ENCODE measurements at regions not wholly inside any gene's neighbourhood (a gene's known extent, or its start where the extent isn't known, plus 50 kb on each side); places are given as distances from the start of the nearest gene placed in this dataset.
"Not testable (repeated sequence)": the region's sequence is repeated elsewhere in the genome, so short reads cannot be mapped to it uniquely, and the experiment has no call there.

DNA sequence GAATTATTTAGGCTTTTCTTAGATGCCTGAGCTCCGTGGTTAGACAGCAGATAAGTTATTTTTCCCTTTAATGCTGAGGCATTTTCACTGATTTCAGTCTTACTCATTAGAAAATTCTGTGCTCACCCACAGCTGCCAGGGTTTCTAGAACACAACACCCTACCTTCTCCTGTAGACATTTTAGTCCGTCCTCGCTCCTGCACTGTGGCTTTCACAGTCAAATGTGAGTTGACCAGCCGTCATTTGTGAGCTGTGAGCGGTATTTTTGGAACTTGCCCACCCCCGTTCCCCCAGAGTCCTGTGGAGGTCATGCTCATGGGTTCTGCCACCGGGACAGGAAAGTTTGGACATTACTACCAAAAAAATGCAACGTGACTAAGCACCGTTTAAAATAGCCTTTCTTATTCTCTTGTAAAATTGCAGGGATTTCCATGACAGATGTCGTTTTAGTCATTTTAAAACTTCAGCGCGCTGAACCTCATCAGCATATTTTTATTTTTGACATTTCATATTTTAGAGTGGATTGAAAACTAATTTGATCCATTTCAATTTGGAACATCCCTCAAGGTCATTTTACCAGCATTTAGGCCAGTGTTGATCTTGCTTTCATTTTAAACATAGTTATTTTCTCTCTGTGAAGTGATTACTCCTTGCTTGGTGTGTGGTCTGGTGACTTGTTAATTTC lies 249.6 kb upstream of the PLGLB2 start:
- not testable (repeated sequence) for DNase-seq (ENCODE audit: low spot score); ATAC-seq

DNA sequence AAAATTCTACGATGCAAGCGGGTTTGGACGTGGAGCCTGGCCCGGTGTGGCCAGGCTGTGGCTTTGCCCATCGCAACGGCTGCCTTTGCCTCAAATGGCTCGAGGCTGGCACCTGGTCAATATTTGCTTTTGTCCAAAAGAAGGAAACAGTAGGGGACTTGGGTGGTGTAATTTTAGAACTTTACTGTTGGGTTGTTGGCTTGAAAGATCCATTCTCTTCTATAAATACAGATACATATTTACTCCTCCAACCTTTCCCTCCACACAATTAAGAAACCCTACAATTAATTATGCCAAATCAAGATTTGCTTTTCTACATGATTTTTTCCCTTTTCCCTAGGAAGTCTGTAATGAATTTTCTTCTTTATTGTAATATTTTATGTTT lies 249.0 kb upstream of the PLGLB2 start:
- DNase-seq (ENCODE audit: low spot score) = not testable (repeated sequence)
- peak; percentile 48 for ATAC-seq

DNA sequence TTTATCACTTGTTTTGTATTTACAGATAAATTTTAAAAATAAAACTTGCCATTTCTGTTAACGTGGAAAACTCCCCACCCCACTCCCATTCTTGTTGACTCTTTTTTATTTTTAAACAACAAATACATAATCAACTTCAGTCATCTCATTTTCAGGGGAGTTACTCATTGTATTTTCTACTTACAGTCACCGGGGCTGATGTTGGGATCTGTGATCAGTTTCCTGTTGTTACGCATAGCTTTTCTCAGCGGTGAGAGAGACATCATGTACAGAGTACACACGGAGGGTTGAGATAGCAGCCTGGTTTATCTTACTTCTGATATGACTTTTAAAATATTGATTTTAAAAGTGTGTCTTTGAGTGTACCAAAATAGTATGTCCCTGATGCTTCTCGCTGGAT lies 248.0 kb upstream of the PLGLB2 start:
- ATAC-seq; DNase-seq (ENCODE audit: low spot score): not testable (repeated sequence)

DNA sequence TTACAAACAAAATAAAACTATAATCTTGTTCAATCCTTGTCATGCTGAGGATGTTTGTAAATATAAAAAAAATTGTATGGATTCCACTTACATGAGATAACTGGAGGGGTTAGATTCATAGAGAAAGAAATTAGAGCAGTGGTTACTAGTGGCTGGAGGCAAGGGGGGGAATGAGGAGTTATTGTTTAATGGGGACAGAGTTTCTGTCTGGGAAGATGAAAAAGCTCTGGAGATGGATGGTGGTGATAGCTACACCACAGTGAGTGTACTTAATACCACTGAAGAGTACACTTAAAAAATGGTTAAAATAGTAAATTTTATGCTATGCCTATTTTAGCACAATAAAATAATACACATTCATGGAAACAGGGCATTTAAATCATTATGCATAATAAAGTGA lies 247.5 kb upstream of the PLGLB2 start:
- not testable (repeated sequence) for ATAC-seq; DNase-seq (ENCODE audit: low spot score)

DNA sequence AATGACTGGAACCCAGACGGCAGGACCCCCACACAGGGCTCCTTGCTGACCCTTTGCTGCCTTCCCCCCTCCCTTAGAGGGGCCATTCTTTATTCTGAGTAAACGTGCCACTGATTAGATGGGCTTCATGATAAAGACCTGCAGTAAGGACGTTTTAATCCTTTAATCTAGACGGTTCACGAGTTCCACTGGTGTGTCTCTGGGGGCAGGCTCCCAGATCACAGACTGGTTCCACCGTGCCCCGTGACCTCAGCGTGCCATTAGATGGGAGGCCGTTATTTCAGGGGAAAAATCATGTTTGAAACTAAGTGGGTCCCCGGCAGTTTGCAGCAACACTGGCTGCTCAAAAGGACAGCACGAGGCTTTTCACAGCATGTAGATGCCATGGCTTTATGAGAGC lies 246.9 kb upstream of the PLGLB2 start:
- not testable (repeated sequence) for ATAC-seq; DNase-seq (ENCODE audit: low spot score)

DNA sequence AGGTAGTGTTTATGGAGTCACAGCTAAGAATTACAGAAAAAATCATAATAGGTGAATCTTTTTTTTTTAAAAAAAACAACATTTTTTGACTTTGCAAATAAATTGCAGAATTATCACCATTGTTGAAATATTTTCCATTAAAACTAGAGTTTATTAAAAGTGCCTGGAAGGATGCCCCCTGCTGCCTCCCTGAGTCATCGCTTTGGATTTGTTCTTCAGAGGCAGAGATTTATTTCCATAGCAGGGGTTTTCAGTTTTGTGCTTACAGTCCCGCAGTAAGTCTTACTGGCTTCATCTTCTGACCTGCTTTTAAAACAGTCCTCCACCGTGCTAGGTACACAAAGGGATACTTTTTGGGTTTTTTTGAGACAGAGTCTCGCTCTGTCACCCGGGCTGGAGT lies 244.9 kb upstream of the PLGLB2 start:
- not testable (repeated sequence) for ATAC-seq; DNase-seq (ENCODE audit: low spot score)

DNA sequence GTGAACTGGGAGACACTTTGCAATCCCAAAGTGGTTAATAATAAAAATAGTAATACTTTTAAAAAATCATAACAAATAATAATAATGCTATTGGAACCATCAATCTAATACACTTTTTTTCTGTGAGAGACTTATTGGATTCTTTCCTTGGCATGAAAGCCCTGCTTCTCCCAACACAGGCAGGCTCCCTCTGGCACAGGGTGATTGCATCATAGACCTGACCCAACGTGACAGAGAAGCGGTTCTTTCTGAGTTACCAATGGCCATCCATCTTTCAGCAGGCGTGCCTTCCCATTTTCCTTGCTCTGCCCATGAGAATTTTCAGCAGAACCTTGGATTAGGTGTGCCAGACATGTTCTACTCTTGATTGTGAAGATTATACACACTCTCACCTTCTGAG lies 242.6 kb upstream of the PLGLB2 start:
- DNase-seq (ENCODE audit: low spot score) = not testable (repeated sequence)
- ATAC-seq = peak; percentile 89

DNA sequence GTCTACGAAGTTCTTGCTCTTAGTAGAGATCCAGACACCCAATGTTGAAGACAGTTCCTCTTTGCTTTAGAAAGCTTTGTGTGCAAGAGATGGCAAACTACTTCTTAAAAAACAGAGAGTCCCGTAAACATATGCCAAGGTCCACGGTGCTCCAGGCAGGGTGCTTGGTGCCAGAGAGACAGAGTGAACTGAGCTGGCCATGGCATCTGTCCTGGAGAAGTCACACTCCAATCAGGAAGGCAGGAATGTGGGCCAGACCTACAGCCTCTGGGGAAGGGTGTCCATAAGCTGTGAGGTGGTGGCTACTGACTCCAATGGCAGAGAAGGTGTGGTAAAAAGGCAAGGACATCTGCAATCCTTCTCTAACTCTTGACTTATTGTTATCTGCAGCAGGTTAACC lies 242.0 kb upstream of the PLGLB2 start:
- peak; percentile 38 for ATAC-seq
- not testable (repeated sequence) for DNase-seq (ENCODE audit: low spot score)

DNA sequence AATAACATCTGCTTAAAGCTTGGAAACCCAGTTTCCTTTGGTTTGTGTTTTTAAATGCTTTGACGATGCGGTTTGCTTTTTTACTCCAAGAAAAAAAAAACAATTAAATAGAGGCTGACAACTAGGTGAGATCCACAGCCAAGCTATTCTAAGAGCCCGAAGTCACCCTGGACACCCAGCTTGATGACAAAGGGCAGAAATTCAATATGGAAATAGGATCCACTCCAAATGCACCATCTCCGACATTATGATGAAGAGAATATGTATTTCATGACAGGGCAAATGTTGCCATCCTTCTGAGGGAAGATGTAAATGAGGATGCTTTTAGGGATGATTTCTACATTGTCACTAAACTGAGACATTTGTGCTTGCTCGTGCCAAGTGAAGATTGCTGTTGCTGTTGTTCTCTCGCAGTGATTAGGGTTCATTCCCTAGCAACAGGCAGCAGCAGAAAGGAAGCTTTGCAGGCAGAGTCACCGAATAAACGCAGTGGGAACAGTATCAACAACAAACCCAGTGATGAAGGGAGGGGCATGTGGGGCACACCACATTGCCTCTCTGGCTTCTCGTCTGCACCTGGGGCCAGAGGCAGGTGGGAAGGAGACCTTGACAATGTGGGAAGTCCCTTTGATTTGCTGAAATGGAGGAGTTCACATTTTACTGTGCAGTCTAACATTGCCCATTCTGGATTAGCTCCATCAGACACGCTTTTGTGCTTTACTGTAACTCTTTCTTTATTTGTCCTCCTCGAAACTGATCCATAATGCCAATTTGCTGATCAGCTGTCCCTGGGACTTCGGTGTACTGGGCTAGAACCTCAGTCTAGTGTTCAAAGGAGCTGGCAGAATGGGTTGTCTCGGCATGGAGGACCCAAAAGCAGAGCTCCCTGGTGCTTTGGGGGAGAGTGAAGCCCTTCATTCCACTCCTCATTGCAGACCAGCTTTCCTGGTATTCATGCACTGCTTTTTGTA lies 240.2 kb upstream of the PLGLB2 start:
- DNase-seq (ENCODE audit: low spot score); ATAC-seq: not testable (repeated sequence)

DNA sequence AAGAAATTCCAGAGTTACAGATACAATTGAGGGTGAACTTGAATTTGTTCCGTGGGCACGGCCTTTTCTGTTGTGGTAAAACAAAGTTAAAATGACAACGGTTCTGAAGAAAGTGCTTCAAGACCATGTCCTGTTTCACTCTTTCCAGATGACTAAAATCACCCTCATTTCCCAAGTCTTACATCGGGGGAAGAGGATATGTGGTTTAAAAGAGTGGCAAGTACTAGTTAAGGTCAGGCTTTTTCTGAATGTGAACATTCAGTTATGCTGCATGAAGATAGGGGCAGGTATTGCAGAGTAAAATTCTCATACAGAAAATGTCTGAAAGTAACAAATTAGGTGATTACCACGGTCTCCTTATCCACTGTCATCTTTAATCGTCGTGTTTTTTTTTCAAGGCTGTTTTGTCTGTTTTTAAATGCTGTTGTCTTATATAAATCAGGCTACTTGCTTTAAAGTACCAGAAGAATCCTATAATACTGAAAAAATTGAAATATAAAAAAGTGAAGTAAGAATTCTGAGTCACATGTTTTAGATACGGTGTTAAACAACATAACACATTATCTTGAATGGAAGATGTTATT lies 236.6 kb upstream of the PLGLB2 start:
- DNase-seq (ENCODE audit: low spot score) = not testable (repeated sequence)

DNA sequence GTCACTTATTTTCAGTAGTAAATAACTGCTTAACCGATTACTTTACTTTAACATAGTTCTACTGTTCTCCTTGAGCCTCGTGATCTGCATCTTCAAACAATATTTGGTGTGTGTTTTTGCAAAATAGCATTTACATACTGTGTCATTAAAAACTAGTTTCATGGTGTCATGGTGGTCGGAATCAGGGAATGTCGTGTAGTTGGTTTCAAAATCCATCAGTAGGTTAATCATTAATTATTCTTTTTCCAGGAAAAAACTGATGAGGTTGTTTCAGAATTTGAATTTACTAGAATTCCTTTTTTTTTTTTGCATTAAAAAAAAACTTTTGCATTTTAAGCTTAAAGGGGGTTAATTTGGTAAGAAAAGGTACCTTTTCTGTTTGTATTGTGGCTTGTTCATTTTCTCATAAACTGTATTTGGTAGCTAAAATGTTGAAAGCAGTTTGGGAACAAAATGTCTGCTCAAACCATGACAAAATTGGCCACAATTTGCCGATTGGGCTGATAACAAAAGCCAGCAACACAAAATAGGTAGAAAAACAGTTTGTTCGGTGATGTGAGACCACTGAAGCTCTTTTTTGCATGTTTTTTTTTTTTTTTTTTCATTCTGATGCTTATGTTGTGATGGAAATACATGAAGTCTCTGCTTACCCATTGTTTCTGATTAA lies 234.9 kb upstream of the PLGLB2 start:
- peak; percentile 67 for ATAC-seq
- not testable (repeated sequence) for DNase-seq (ENCODE audit: low spot score)

More for the DNA sequence above, 236.6 kb upstream of the PLGLB2 start:
- ATAC-seq = not testable (repeated sequence)

DNA sequence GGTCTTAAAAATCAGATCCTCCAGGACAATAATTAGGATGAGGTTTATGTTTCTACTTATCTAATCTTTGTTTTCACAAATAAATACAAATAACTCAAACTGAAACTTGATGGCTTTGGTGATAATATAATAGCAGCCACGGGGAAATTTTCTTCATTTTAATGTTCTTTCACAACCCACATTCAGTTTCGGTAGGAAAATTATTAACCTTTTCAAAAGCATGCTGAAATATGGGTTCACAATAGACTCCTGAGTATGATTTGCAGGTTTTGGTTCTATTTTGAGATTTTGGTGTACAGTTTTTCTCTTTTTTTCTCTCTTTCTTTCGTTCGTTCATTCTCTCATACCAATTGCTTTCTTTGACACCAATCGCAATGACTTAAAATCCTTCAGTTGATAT lies 233.9 kb upstream of the PLGLB2 start:
- DNase-seq (ENCODE audit: low spot score); ATAC-seq: not testable (repeated sequence)

DNA sequence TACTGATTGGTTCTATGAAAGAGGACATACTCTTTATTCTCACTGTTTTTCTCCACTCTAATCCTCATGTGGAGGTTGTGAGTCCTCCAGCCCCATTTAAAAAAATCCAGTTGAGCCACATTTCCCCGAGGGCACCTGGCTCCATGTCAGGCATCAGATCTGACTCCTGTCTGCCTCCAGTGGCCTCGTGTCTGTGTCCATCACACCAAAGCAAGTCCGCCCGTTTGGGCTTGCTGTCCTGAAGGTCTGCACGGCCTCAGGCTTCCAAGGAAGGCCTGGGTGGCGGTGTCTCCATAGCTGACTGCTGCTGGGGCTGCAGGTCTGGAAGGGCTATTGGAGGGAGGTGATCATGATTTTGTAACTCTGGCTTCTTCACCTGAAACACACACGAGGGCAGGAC lies 233.4 kb upstream of the PLGLB2 start:
- peak; percentile 28 for ATAC-seq
- DNase-seq (ENCODE audit: low spot score) = not testable (repeated sequence)

DNA sequence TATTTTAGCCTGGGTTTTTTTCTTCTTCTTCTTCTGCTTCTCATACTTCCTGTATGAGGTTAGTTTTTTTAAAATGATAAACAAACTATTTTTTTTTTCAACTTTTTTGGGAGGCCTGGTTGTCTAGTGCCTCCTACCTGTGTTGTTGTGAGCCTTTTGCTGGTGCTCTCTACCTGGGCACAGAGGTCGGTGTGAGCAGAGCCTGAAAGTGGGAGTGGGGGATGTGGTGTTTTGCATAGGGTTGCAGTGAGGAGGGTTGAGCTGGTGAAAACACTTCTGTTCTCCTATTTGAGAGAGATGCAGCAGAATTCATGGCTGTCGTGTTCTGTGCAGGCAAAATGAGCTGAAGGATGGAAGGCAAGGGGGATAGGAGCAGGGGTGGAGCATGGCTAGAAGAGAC lies 232.7 kb upstream of the PLGLB2 start:
- ATAC-seq; DNase-seq (ENCODE audit: low spot score): not testable (repeated sequence)

DNA sequence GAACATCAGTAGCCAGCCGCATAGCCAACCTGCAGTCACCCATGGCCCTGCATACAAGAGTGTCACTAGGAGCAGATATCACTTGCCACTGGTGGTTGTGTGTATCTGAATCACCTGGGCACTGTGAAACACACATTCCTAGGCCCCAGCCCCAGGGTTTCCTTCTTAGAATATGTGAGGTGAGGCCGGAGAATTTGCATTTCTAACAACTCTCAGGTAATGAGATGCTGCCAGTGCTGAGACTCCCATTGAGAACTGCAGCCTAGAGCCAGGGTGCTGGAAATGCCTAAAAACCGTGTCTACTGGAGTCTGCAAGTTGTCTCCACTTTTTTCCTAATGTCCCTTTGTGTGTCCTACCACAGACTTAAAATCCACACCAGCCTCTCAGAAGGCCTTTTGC lies 232.0 kb upstream of the PLGLB2 start:
- ATAC-seq; DNase-seq (ENCODE audit: low spot score): not testable (repeated sequence)

DNA sequence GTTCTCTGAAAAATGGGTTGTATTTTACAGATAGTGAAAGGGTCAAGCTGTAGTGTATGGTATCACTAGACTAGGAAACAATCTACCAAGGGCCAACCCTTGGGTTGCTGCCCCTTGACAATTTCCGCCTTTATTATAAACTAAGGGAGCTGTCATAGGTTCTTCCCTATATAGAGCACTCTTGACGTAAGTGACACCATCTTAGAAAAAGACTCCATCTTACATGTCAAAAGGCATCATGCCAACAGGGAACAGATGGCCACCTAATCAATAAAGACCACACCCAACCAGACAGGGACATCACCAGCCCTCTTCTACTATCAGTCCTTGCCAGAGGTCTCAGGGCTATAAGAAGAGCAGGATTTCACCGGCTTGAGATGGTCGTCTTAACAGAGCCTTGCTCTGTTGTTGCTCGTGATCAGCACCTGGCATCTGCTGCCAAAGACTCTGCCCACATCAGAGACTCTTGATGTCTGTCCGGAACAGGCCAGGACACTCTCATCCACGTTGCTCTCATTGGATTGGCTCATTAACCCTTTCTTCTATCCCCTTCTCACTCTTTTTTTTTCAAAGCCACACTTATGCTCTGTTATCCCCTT lies 231.4 kb upstream of the PLGLB2 start:
- not testable (repeated sequence) for DNase-seq (ENCODE audit: low spot score); ATAC-seq

DNA sequence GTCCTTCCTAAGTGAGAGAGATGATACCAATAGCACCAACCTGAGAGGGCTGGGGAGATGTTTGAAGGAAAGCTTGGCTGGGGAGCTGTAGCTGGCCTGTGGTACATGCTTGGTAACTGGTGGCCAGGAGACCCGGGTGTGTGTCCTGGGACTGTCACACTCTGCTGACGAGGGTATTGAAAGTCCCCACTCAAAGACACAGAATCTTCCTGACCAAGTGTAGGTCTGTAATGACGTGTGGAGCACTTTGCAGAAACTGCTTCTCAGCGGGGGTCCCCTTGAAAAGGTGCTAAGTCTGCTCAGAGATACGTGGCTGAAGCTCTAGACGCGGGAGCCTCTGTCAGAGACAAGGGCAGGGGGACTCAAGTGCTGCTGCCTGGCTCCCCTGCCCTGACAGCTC lies 230.4 kb upstream of the PLGLB2 start:
- DNase-seq (ENCODE audit: low spot score); ATAC-seq: not testable (repeated sequence)

DNA sequence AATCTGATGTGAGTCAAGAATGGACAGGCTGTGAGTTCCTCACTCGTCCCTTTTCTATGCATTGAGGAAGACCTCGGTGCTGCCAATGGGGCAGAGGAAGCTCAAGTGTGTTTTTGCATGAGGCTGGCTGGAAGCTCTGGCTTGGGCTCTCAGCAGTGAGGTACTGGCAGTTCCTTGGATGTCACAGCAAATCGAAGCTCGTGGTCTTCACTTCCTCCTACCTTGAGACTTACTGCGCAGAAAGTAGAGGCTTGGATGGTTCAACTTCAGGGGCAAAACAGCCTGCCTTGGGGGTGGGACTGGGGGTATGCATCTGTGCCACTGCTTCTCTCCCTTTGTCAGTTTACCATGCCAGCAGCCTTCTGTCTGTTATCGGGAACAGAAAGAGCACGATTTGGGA lies 229.8 kb upstream of the PLGLB2 start:
- DNase-seq (ENCODE audit: low spot score); ATAC-seq: not testable (repeated sequence)

DNA sequence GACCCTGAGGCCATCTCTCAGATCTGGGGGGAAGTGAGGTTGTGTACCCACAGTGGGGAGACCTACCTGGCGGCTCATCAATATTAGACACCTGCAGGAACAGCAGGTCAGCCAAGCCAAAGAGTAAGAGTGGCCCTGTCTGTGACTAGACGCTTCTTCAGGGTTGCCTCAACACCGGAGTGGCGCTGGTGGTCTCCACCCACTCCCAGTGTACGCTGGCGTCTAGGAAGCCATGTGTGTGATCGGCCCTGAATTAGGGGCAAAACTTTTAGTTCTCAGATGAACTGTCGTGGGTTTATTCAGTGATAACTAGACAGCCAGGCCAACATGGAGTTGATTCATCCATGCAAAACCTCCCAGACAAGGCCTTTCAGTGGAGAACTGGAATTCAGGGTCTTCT lies 229.3 kb upstream of the PLGLB2 start:
- not testable (repeated sequence) for ATAC-seq

More for the DNA sequence above, 229.3 kb upstream of the PLGLB2 start:
- not testable (repeated sequence) for DNase-seq (ENCODE audit: low spot score)

Data from left lobe of liver (tissue), 2 donors.